ENCODE measurements at regions not wholly inside any gene's neighbourhood (a gene's known extent, or its start where the extent isn't known, plus 50 kb on each side); places are given as distances from the start of the nearest gene placed in this dataset.

DNA sequence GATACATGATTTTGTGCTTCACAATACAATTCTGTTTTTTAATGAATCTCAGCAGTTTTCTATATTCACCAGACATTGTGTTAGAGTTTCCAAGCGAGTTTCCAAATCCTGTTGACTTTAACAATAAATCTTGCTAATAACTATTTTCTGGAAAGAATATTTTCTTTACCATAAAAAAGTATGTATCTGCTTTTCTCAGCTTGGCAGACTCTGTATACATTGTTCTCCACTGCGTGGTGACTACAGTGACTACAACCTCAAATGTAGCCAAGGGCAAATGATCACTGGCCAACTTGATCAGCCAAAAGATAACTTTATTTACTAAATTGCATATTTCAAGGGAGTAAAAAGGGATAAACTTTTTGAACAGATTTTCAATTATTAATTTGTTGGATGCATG lies 325.9 kb upstream of the ADAMTS5 start:
- Histone ChIP-seq H3K9me3 (ENCODE audit: insufficient read depth, low read depth, low read length) (peaks cover 9% of the 10 kb centered on the region; the same call in 1 of the 2 replicates), H3K27me3 (ENCODE audit: insufficient read depth, low read length) (no peaks in the 10 kb centered on the region), H3K36me3 (ENCODE audit: insufficient read depth, low read length) (no peaks in the 10 kb centered on the region), H3K4me1 (ENCODE audit: insufficient read depth, low read length) (no peaks in the 10 kb centered on the region), H3K27ac (ENCODE audit: low read depth, low read length) (no peak overlapping the region), H3K4me3 (ENCODE audit: low read length) (no peak overlapping the region), H3K9ac (ENCODE audit: low read depth, low read length) (no peak overlapping the region)
- WGBS = 95% methylated on average over 2 of the region's 2 CpGs

- Histone ChIP-seq H3K27ac (ENCODE audit: low read depth, low read length) (no peak overlapping the region), H3K36me3 (ENCODE audit: insufficient read depth, low read length) (no peaks in the 10 kb centered on the region), H3K4me1 (ENCODE audit: insufficient read depth, low read length) (no peaks in the 10 kb centered on the region), H3K4me3 (ENCODE audit: low read length) (no peak overlapping the region), H3K9ac (ENCODE audit: low read depth, low read length) (no peak overlapping the region), H3K9me3 (ENCODE audit: insufficient read depth, low read depth, low read length) (peaks cover 9% of the 10 kb centered on the region; the same call in 1 of the 2 replicates), H3K27me3 (ENCODE audit: insufficient read depth, low read length) (no peaks in the 10 kb centered on the region)
Measured at GRCh38 chr21:27292229-27292628, 325.3 kb upstream of the ADAMTS5 start.

DNA sequence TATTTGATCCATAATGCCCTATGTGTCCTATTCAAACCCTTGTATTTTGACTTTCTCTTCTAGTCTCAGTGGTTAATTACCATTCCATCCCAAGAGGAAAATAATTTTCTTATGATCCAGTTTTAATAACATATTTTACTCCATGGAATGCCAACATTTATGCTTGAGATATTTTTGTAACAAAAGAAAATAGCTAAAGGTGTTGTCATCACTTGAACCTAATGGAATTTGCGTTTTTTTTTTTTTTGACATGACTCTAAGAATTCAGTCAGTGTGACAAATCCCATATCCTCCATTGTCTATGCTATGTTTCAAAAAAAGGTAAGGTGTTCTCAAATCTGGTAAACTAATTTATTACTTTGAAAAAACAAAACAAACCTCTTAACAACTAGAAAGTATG lies 324.1 kb upstream of the ADAMTS5 start:
- Histone ChIP-seq H3K27ac (ENCODE audit: low read depth, low read length) (no peak overlapping the region), H3K4me3 (ENCODE audit: low read length) (no peak overlapping the region), H3K9me3 (ENCODE audit: insufficient read depth, low read depth, low read length) (peaks cover 9% of the 10 kb centered on the region; the same call in 1 of the 2 replicates), H3K36me3 (ENCODE audit: insufficient read depth, low read length) (no peaks in the 10 kb centered on the region), H3K9ac (ENCODE audit: low read depth, low read length) (no peak overlapping the region), H3K27me3 (ENCODE audit: insufficient read depth, low read length) (no peaks in the 10 kb centered on the region), H3K4me1 (ENCODE audit: insufficient read depth, low read length) (no peaks in the 10 kb centered on the region)
- 100% methylated on average over 1 of the region's 1 CpG for WGBS

GRCh38 chr21:27290028-27290427 lies 323.1 kb upstream of the ADAMTS5 start:
- WGBS = 91% methylated on average over 2 of the region's 3 CpGs
- no peaks in the 10 kb centered on the region for H3K27me3 ChIP-seq (ENCODE audit: insufficient read depth, low read length)
- H3K9ac ChIP-seq (ENCODE audit: low read depth, low read length) = no peak overlapping the region
- H3K4me1 ChIP-seq (ENCODE audit: insufficient read depth, low read length) = no peaks in the 10 kb centered on the region
- peaks cover 9% of the 10 kb centered on the region; the same call in 1 of the 2 replicates for H3K9me3 ChIP-seq (ENCODE audit: insufficient read depth, low read depth, low read length)
- no peak overlapping the region for H3K27ac ChIP-seq (ENCODE audit: low read depth, low read length)
- H3K36me3 ChIP-seq (ENCODE audit: insufficient read depth, low read length) = no peaks in the 10 kb centered on the region
- no peak overlapping the region for H3K4me3 ChIP-seq (ENCODE audit: low read length)

GRCh38 chr21:27286760-27287159 lies 319.9 kb upstream of the ADAMTS5 start:
- H3K27me3 ChIP-seq (ENCODE audit: insufficient read depth, low read length) = no peaks in the 10 kb centered on the region
- H3K36me3 ChIP-seq (ENCODE audit: insufficient read depth, low read length) = no peaks in the 10 kb centered on the region
- no peak overlapping the region for H3K9ac ChIP-seq (ENCODE audit: low read depth, low read length)
- peaks cover 9% of the 10 kb centered on the region; the same call in 1 of the 2 replicates for H3K9me3 ChIP-seq (ENCODE audit: insufficient read depth, low read depth, low read length)
- H3K4me1 ChIP-seq (ENCODE audit: insufficient read depth, low read length) = no peaks in the 10 kb centered on the region
- H3K4me3 ChIP-seq (ENCODE audit: low read length) = no peak overlapping the region
- no peak overlapping the region for H3K27ac ChIP-seq (ENCODE audit: low read depth, low read length)

DNA sequence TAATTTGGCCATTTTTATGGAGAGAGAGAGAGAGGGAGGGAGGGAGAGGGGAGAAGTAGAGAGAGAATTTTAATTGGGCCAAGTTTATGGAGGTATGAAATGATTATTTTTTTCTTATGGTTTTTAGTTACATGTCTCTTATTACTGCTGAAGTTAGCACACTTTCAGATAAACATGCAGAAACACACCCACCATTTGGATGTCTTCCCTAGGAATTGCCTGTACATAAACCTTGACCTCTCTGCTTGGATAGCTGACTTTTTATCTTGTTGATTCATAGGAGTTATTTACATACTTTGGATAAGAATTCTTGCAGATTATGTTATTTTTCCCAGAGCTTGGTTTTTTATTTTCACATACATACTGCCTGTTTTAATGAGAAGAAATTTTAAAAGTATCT lies 310.2 kb upstream of the ADAMTS5 start:
- Histone ChIP-seq H3K27me3 (ENCODE audit: insufficient read depth, low read length) (no peaks in the 10 kb centered on the region), H3K9ac (ENCODE audit: low read depth, low read length) (no peak overlapping the region), H3K4me1 (ENCODE audit: insufficient read depth, low read length) (peaks cover 15% of the 10 kb centered on the region; the same call in 1 of the 2 replicates), H3K36me3 (ENCODE audit: insufficient read depth, low read length) (no peaks in the 10 kb centered on the region), H3K27ac (ENCODE audit: low read depth, low read length) (no peak overlapping the region), H3K9me3 (ENCODE audit: insufficient read depth, low read depth, low read length) (no peaks in the 10 kb centered on the region), H3K4me3 (ENCODE audit: low read length) (no peak overlapping the region)

GRCh38 chr21:27275294-27275927 lies 308.5 kb upstream of the ADAMTS5 start:
- H3K27ac ChIP-seq (ENCODE audit: low read depth, low read length) = no peak overlapping the region
- H3K4me1 ChIP-seq (ENCODE audit: insufficient read depth, low read length) = peaks cover 15% of the 10 kb centered on the region; the same call in 1 of the 2 replicates
- 88% methylated on average over 1 of the region's 1 CpG for WGBS
- no peaks in the 10 kb centered on the region for H3K27me3 ChIP-seq (ENCODE audit: insufficient read depth, low read length)
- H3K36me3 ChIP-seq (ENCODE audit: insufficient read depth, low read length) = no peaks in the 10 kb centered on the region
- H3K4me3 ChIP-seq (ENCODE audit: low read length) = no peak overlapping the region
- no peaks in the 10 kb centered on the region for H3K9me3 ChIP-seq (ENCODE audit: insufficient read depth, low read depth, low read length)
- H3K9ac ChIP-seq (ENCODE audit: low read depth, low read length) = no peak overlapping the region

- Histone ChIP-seq H3K9me3 (ENCODE audit: insufficient read depth, low read depth, low read length) (no peaks in the 10 kb centered on the region), H3K9ac (ENCODE audit: low read depth, low read length) (no peak overlapping the region), H3K4me3 (ENCODE audit: low read length) (no peak overlapping the region), H3K27me3 (ENCODE audit: insufficient read depth, low read length) (no peaks in the 10 kb centered on the region), H3K4me1 (ENCODE audit: insufficient read depth, low read length) (peaks cover 29% of the 10 kb centered on the region; the same call in 1 of the 2 replicates), H3K36me3 (ENCODE audit: insufficient read depth, low read length) (no peaks in the 10 kb centered on the region), H3K27ac (ENCODE audit: low read depth, low read length) (no peak overlapping the region)
Measured at GRCh38 chr21:27269644-27270043, 302.8 kb upstream of the ADAMTS5 start.

- H3K27ac ChIP-seq (ENCODE audit: low read depth, low read length) = no peak overlapping the region
- no peak overlapping the region for H3K9ac ChIP-seq (ENCODE audit: low read depth, low read length)
- no peaks in the 10 kb centered on the region for H3K9me3 ChIP-seq (ENCODE audit: insufficient read depth, low read depth, low read length)
- no peaks in the 10 kb centered on the region for H3K27me3 ChIP-seq (ENCODE audit: insufficient read depth, low read length)
- H3K36me3 ChIP-seq (ENCODE audit: insufficient read depth, low read length) = no peaks in the 10 kb centered on the region
- peaks cover 17% of the 10 kb centered on the region; the same call in 1 of the 2 replicates for H3K4me1 ChIP-seq (ENCODE audit: insufficient read depth, low read length)
- WGBS = no CpG with 5 or more reads among the region's 2 CpGs
- no peak overlapping the region for H3K4me3 ChIP-seq (ENCODE audit: low read length)
Measured at GRCh38 chr21:27268290-27268689, 301.4 kb upstream of the ADAMTS5 start.

DNA sequence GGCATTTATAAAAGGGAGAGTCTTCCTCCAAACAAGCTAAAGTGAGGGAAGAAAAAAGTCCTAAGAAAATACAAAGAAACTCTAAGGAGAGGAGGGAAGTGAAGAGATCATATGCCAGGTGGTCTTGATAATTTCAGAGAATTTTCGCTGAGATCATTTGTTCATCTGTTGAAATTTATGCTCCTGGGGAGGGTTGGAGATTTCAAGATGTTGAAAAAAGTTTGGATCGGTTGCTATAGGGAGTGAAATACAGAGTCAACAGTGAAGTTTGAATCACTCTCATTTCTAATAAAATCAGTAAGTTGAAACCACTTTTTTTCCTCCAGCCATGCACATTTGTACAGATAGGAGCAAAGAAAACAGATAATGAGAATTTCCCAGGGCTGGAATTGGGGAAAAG lies 299.1 kb upstream of the ADAMTS5 start:
- no peaks in the 10 kb centered on the region for H3K36me3 ChIP-seq (ENCODE audit: insufficient read depth, low read length)
- H3K27ac ChIP-seq (ENCODE audit: low read depth, low read length) = no peak overlapping the region
- H3K4me1 ChIP-seq (ENCODE audit: insufficient read depth, low read length) = peaks cover 17% of the 10 kb centered on the region; the same call in 1 of the 2 replicates
- WGBS = 98% methylated on average over 2 of the region's 2 CpGs
- no peak overlapping the region for H3K9ac ChIP-seq (ENCODE audit: low read depth, low read length)
- no peak overlapping the region for H3K4me3 ChIP-seq (ENCODE audit: low read length)
- H3K27me3 ChIP-seq (ENCODE audit: insufficient read depth, low read length) = no peaks in the 10 kb centered on the region
- no peaks in the 10 kb centered on the region for H3K9me3 ChIP-seq (ENCODE audit: insufficient read depth, low read depth, low read length)

- Histone ChIP-seq H3K36me3 (ENCODE audit: insufficient read depth, low read length) (no peaks in the 10 kb centered on the region), H3K9ac (ENCODE audit: low read depth, low read length) (no peak overlapping the region), H3K27me3 (ENCODE audit: insufficient read depth, low read length) (no peaks in the 10 kb centered on the region), H3K4me3 (ENCODE audit: low read length) (no peak overlapping the region), H3K9me3 (ENCODE audit: insufficient read depth, low read depth, low read length) (no peaks in the 10 kb centered on the region), H3K27ac (ENCODE audit: low read depth, low read length) (no peak overlapping the region), H3K4me1 (ENCODE audit: insufficient read depth, low read length) (peaks cover 17% of the 10 kb centered on the region; the same call in 1 of the 2 replicates)
- WGBS = 96% methylated on average over 1 of the region's 1 CpG
Measured at GRCh38 chr21:27265492-27265891, 298.6 kb upstream of the ADAMTS5 start.

GRCh38 chr21:27261676-27262075 lies 294.8 kb upstream of the ADAMTS5 start:
- WGBS = 100% methylated on average over 2 of the region's 2 CpGs
- no peaks in the 10 kb centered on the region for H3K4me1 ChIP-seq (ENCODE audit: insufficient read depth, low read length)
- no peaks in the 10 kb centered on the region for H3K36me3 ChIP-seq (ENCODE audit: insufficient read depth, low read length)
- no peak overlapping the region for H3K9ac ChIP-seq (ENCODE audit: low read depth, low read length)
- no peak overlapping the region for H3K4me3 ChIP-seq (ENCODE audit: low read length)
- H3K27me3 ChIP-seq (ENCODE audit: insufficient read depth, low read length) = no peaks in the 10 kb centered on the region
- H3K27ac ChIP-seq (ENCODE audit: low read depth, low read length) = no peak overlapping the region
- H3K9me3 ChIP-seq (ENCODE audit: insufficient read depth, low read depth, low read length) = no peaks in the 10 kb centered on the region
